ENCODE measurements at regions not wholly inside any gene's neighbourhood (a gene's known extent, or its start where the extent isn't known, plus 50 kb on each side); places are given as distances from the start of the nearest gene placed in this dataset.

GRCh38 chr7:142528608-142529408, 220.5 kb upstream of the PRSS1 start (continued):
- TF ChIP-seq REST (IDR thresholded peaks at IDR 0.05; ENCODE audit: unreplicated experiment) = no peak
- TF ChIP-seq ZNF462 (CRISPR knock-in tag; IDR thresholded peaks at IDR 0.05) = no peak
- no peak for TF ChIP-seq ZNF114 (CRISPR knock-in tag; IDR thresholded peaks at IDR 0.05)
- no peak for TF ChIP-seq POLR2AphosphoS5 (IDR thresholded peaks at IDR 0.05; ENCODE audit: low read depth)

All from GM23338 (cell line).